ENCODE measurements at regions not wholly inside any gene's neighbourhood (a gene's known extent, or its start where the extent isn't known, plus 50 kb on each side); places are given as distances from the start of the nearest gene placed in this dataset.

DNA sequence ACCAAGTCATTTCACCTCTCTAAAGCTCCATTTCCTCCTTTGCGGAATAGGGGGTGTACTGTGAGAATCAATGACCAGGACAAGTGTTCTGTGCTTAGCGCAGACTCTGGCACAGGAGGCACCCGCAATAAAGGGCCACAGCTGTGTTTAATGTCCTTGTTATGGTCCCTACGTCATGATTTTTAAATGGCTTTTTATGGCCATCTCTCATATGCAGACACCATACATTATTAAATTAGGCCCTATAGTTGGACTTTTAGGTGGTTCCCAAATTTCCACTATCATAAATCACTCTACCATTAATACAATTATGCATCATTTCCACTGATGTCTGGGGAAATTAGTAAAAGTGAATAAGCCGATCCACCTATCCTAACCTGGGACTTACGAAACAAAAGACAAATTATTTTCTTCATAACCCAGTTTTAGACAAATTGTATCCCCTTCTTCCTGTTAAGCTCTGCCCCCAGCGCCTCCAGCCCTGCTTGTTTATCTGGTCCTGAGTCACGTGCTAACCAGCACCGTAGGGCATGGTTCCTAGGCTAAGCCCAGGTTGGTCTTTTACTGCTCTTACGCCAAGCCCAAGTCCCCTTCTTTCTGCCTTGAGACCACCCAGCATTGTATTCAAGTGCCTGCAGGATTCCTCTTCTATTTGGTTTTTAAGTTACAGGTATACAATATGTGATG, 278.3 kb downstream of the SHQ1 start:
- H3K4me3 ChIP-seq (ENCODE audit: low read depth, low read length): no peak overlapping the region
- DNase-seq (ENCODE audit: low read depth): no peak
- TF ChIP-seq, protein P1, sequence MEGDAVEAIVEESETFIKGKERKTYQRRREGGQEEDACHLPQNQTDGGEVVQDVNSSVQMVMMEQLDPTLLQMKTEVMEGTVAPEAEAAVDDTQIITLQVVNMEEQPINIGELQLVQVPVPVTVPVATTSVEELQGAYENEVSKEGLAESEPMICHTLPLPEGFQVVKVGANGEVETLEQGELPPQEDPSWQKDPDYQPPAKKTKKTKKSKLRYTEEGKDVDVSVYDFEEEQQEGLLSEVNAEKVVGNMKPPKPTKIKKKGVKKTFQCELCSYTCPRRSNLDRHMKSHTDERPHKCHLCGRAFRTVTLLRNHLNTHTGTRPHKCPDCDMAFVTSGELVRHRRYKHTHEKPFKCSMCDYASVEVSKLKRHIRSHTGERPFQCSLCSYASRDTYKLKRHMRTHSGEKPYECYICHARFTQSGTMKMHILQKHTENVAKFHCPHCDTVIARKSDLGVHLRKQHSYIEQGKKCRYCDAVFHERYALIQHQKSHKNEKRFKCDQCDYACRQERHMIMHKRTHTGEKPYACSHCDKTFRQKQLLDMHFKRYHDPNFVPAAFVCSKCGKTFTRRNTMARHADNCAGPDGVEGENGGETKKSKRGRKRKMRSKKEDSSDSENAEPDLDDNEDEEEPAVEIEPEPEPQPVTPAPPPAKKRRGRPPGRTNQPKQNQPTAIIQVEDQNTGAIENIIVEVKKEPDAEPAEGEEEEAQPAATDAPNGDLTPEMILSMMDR (IDR thresholded peaks at IDR 0.05; ENCODE audit: insufficient read depth, low read depth, low read length, missing control alignments): no peak

- no peak overlapping the region for H3K4me3 ChIP-seq (ENCODE audit: low read depth, low read length)
- TF ChIP-seq, protein P1 (IDR thresholded peaks at IDR 0.05; ENCODE audit: insufficient read depth, low read depth, low read length, missing control alignments): no peak
- no peak for DNase-seq (ENCODE audit: low read depth)
Observed at GRCh38 chr3:72568083-72568482, 280.2 kb downstream of the SHQ1 start.

DNA sequence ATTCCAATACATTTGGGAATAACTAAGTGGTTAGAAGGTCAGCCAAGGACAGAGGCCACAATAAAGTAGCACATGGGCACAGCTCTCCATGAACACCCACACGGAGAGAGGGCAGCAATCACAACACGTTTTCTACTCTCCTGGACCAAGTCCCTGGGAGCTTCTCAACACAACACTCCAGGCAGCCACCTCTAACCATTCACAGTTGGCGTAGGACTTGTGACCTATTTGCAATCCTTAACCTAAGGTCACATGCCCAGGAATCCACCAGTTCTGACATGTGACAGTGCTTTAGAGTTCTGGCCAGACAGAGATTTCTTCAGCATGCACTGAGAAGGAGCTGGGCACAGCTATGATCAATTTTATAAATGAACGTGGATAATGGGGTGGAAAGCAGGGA, 280.8 kb downstream of the SHQ1 start:
- DNase-seq (ENCODE audit: low read depth): no peak
- no peak overlapping the region for H3K4me3 ChIP-seq (ENCODE audit: low read depth, low read length)
- TF ChIP-seq, protein P1 (IDR thresholded peaks at IDR 0.05; ENCODE audit: insufficient read depth, low read depth, low read length, missing control alignments): no peak

- DNase-seq (ENCODE audit: low read depth): no peak
- no peak overlapping the region for H3K4me3 ChIP-seq (ENCODE audit: low read depth, low read length)
- TF ChIP-seq, protein P1 (IDR thresholded peaks at IDR 0.05; ENCODE audit: insufficient read depth, low read depth, low read length, missing control alignments): no peak
Observed at GRCh38 chr3:72565593-72565992, 282.7 kb downstream of the SHQ1 start.

GRCh38 chr3:72563690-72564370, 284.4 kb downstream of the SHQ1 start:
- TF ChIP-seq, protein P1 (IDR thresholded peaks at IDR 0.05; ENCODE audit: insufficient read depth, low read depth, low read length, missing control alignments): no peak
- DNase-seq (ENCODE audit: low read depth): no peak
- no peak overlapping the region for H3K4me3 ChIP-seq (ENCODE audit: low read depth, low read length)

DNA sequence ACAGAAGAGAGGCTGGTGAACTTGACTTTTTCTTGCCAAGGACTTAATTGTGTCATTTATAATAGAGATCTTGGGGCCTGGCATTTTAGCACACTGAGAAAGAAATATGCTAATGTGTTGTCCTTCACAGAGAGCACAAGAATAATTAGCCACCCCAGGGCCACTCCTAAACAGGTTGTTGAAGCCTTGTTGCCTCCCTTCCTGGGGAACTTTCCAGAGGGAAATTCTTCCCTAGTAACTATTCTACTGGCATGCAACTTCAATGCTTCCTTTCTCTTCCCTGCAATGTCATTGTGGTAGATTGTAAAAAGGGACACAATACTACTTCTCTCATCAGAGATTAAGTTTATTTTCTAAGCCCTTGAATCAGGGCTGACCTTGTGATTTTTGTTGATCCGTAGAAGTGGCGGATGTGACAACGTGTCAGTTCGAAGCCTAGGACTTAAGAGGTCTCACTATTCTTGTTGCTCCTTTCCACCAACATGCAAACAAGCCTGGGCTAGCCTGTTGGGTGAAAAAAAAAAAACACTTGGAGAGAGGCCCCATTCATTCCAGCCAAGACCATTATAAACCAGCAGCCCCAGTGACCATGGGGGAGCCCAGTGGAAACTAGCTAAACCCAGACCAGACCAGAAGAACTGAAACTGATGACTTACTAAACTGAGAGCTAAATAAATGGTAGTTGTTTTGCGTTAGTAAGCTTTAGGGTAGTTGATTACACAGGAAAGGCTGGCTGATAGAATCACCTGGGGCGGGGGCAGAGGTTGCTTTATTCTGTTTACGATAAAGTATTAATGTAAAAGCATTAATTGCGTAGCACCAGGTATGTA, 287.2 kb downstream of the SHQ1 start:
- H3K4me3 ChIP-seq (ENCODE audit: low read depth, low read length): no peak overlapping the region
- DNase-seq (ENCODE audit: low read depth): peak; percentile 21
- TF ChIP-seq, protein P1 (IDR thresholded peaks at IDR 0.05; ENCODE audit: insufficient read depth, low read depth, low read length, missing control alignments): no peak

All from GM12865 (cell line).